Osteoblast (primary cell): ENCODE measurements at regions not wholly inside any gene's neighbourhood (a gene's known extent, or its start where the extent isn't known, plus 50 kb on each side); places are given as distances from the start of the nearest gene placed in this dataset.

ENCODE experiments used
- DNase-seq: peaks from one replicate; pipeline ENCODE4 v3.0.0; 2011; ENCODE audit warnings: low spot score, mixed read lengths; ENCODE audit not compliant: insufficient read length; ENCODE audit errors: missing footprints
- H2AFZ ChIP-seq: 2 replicates; pipeline ENCODE4 v1.6.0; 2011; ENCODE audit warnings: mild to moderate bottlenecking, low read length
- H3K27ac ChIP-seq: 2 replicates; pipeline ENCODE4 v1.5.1; 2011; ENCODE audit warnings: mild to moderate bottlenecking, low read depth, low read length, moderate library complexity
- H3K27me3 ChIP-seq: 2 replicates; pipeline ENCODE4 v1.6.0; 2012; ENCODE audit warnings: mild to moderate bottlenecking, control low read depth, inconsistent platforms, low read length, moderate library complexity; ENCODE audit not compliant: insufficient read depth
- H3K36me3 ChIP-seq: 2 replicates; pipeline ENCODE4 v1.5.1; 2011; ENCODE audit warnings: mild to moderate bottlenecking, low read length, control low read depth, moderate library complexity; ENCODE audit not compliant: insufficient read depth
- H3K4me1 ChIP-seq: 2 replicates; pipeline ENCODE4 v1.5.1; 2011; ENCODE audit warnings: mild to moderate bottlenecking, low read length, control low read depth, moderate library complexity; ENCODE audit not compliant: insufficient read depth
- H3K4me2 ChIP-seq: 2 replicates; pipeline ENCODE4 v1.6.0; 2011; ENCODE audit warnings: mild to moderate bottlenecking, low read length; ENCODE audit not compliant: insufficient read depth
- H3K4me3 ChIP-seq: fragments of 200-600 bp; sonication (generic); 3 replicates; pipeline ENCODE4 v1.5.1; 2012; ENCODE audit warnings: mild to moderate bottlenecking, low read length, inconsistent platforms; ENCODE audit not compliant: insufficient read depth
- H3K79me2 ChIP-seq: 2 replicates; pipeline ENCODE4 v1.6.0; 2012; ENCODE audit warnings: mild to moderate bottlenecking, low read length, control low read depth, inconsistent platforms; ENCODE audit not compliant: insufficient read depth
- H3K9me3 ChIP-seq: 2 replicates; pipeline ENCODE4 v1.5.1; 2011; ENCODE audit warnings: low read depth, low read length, control low read depth
- H4K20me1 ChIP-seq: 2 replicates; pipeline ENCODE4 v1.6.0; 2012; ENCODE audit warnings: mild to moderate bottlenecking, low read length, control low read depth; ENCODE audit not compliant: insufficient read depth
- CTCF ChIP-seq: IDR thresholded peaks from 2 replicates; pipeline ENCODE4 v1.5.1; 2011; ENCODE audit warnings: mild to moderate bottlenecking, low read depth, low read length, moderate library complexity; ENCODE audit errors: extremely low read depth

- H3K79me2 ChIP-seq = no peaks in the 10 kb centered on the region
- no peaks in the 10 kb centered on the region for H3K27me3 ChIP-seq
- no peak overlapping the region for H3K27ac ChIP-seq
- no peak for TF ChIP-seq CTCF
- peaks cover 8% of the 10 kb centered on the region for H3K9me3 ChIP-seq
- no peaks in the 10 kb centered on the region for H4K20me1 ChIP-seq
- H3K4me3 ChIP-seq = no peak overlapping the region
- H2AFZ ChIP-seq = no peak overlapping the region
- DNase-seq = no peak
- H3K4me2 ChIP-seq = no peak overlapping the region
- H3K36me3 ChIP-seq = no peaks in the 10 kb centered on the region
- no peaks in the 10 kb centered on the region for H3K4me1 ChIP-seq
These were observed 156.6 kb downstream of the AKAIN1 start for GRCh38 chr18:5040476-5040875.

GRCh38 chr18:5036523-5036922 is 160.5 kb downstream of the AKAIN1 start:
- no peak for TF ChIP-seq CTCF

GRCh38 chr18:5031216-5031615 is 165.8 kb downstream of the AKAIN1 start:
- Histone ChIP-seq H3K27me3 (no peaks in the 10 kb centered on the region), H3K4me3 (no peak overlapping the region), H3K4me2 (no peak overlapping the region), H3K9me3 (peaks cover 1% of the 10 kb centered on the region), H4K20me1 (no peaks in the 10 kb centered on the region), H3K27ac (no peak overlapping the region), H3K4me1 (no peaks in the 10 kb centered on the region), H3K79me2 (no peaks in the 10 kb centered on the region), H3K36me3 (no peaks in the 10 kb centered on the region), H2AFZ (no peak overlapping the region)
- DNase-seq = no peak
- no peak for TF ChIP-seq CTCF

More at GRCh38 chr18:5036523-5036922, 160.5 kb downstream of the AKAIN1 start:
- H3K27me3 ChIP-seq = no peaks in the 10 kb centered on the region
- H3K27ac ChIP-seq = no peak overlapping the region
- no peak overlapping the region for H3K4me2 ChIP-seq
- no peak for DNase-seq
- no peak overlapping the region for H3K4me3 ChIP-seq
- H4K20me1 ChIP-seq = no peaks in the 10 kb centered on the region
- peaks cover 8% of the 10 kb centered on the region for H3K9me3 ChIP-seq
- no peaks in the 10 kb centered on the region for H3K79me2 ChIP-seq
- H2AFZ ChIP-seq = no peak overlapping the region
- no peaks in the 10 kb centered on the region for H3K4me1 ChIP-seq
- H3K36me3 ChIP-seq = no peaks in the 10 kb centered on the region

GRCh38 chr18:5030636-5031035 is 166.4 kb downstream of the AKAIN1 start:
- no peak overlapping the region for H2AFZ ChIP-seq
- no peak overlapping the region for H3K4me2 ChIP-seq
- no peaks in the 10 kb centered on the region for H3K36me3 ChIP-seq
- H3K4me3 ChIP-seq = no peak overlapping the region
- TF ChIP-seq CTCF = no peak
- no peaks in the 10 kb centered on the region for H3K79me2 ChIP-seq
- H3K4me1 ChIP-seq = no peaks in the 10 kb centered on the region
- no peaks in the 10 kb centered on the region for H3K9me3 ChIP-seq
- no peaks in the 10 kb centered on the region for H3K27me3 ChIP-seq
- no peak for DNase-seq
- no peaks in the 10 kb centered on the region for H4K20me1 ChIP-seq
- H3K27ac ChIP-seq = no peak overlapping the region
